ENCODE measurements at regions not wholly inside any gene's neighbourhood (a gene's known extent, or its start where the extent isn't known, plus 50 kb on each side); places are given as distances from the start of the nearest gene placed in this dataset.

DNA sequence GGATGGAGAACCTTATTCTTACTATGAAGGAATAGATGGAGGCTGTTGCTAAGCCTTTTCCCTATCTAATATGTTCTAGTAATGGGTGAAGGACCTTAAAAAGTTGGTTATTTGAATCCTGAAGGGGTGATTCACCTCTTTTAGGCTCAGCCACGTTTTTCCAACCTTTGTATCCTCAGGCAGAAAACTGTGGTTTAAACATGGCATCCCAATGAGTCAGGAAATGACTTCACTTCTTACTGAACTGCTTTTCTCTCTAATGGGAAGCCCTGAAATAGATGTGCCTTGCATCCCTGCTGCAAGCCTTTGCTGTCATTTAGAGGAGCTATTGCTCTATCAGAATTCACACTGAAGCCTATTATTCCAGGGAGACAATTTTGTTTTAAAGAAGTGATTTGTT lies 191.0 kb upstream of the ARX start:
- no peaks in the 10 kb centered on the region for H3K36me3 ChIP-seq (ENCODE audit: control insufficient read depth in 4 of 4, insufficient read depth in 4 of 4, low read length in 4 of 4)
- no peak overlapping the region for H3K9ac ChIP-seq (ENCODE audit: insufficient read depth in 1 of 2, low read length in 2 of 2)
- peaks cover 0 to 5% (median 0%) of the 10 kb centered on the region in 3 donors for H3K27me3 ChIP-seq (ENCODE audit: control insufficient read depth in 3 of 3, insufficient read depth in 3 of 3, low read length in 2 of 3)
- no peak overlapping the region for H3K27ac ChIP-seq (ENCODE audit: low read depth in 1 of 2, low read length in 1 of 2)
- DNase-seq: no peak
- 10 to 31% methylated on average over 1 of the region's 1 CpG for WGBS, 2 donors
- TF ChIP-seq, protein P1, sequence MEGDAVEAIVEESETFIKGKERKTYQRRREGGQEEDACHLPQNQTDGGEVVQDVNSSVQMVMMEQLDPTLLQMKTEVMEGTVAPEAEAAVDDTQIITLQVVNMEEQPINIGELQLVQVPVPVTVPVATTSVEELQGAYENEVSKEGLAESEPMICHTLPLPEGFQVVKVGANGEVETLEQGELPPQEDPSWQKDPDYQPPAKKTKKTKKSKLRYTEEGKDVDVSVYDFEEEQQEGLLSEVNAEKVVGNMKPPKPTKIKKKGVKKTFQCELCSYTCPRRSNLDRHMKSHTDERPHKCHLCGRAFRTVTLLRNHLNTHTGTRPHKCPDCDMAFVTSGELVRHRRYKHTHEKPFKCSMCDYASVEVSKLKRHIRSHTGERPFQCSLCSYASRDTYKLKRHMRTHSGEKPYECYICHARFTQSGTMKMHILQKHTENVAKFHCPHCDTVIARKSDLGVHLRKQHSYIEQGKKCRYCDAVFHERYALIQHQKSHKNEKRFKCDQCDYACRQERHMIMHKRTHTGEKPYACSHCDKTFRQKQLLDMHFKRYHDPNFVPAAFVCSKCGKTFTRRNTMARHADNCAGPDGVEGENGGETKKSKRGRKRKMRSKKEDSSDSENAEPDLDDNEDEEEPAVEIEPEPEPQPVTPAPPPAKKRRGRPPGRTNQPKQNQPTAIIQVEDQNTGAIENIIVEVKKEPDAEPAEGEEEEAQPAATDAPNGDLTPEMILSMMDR (IDR thresholded peaks at IDR 0.05; ENCODE audit: control extremely low read depth, extremely low read depth): no peak
- no peak overlapping the region for H3K4me3 ChIP-seq
- H3K4me1 ChIP-seq (ENCODE audit: control insufficient read depth in 5 of 5, insufficient read depth in 5 of 5, low read length in 5 of 5): no peaks in the 10 kb centered on the region
- ATAC-seq (ENCODE audit: insufficient read depth, low FRiP score): no peak
- peaks cover 0 to 2% (median 0%) of the 10 kb centered on the region in 4 donors for H3K9me3 ChIP-seq (ENCODE audit: control insufficient read depth in 4 of 4, insufficient read depth in 3 of 4, low read length in 3 of 4)

DNA sequence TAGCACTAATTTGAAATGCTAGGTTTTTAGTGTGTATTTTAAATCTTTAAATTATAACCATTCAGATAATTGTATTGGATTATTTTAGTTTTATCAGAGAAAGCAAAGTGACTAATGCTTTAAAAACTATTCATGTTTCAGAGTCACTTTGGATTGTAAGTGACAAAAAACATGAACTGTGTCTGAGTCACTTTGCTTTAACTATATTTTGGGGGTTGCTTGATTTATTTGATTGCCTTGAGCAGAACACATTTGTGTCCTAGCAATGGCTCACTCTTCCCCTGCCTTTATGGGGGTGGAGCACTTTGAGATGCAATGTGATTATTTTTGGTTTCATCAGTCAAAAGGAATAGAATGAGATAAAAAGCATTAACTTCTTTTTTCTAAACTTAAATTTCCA lies 188.4 kb upstream of the ARX start:
- H3K27ac ChIP-seq (ENCODE audit: low read depth in 1 of 2, low read length in 1 of 2): no peak overlapping the region
- TF ChIP-seq, protein P1 (IDR thresholded peaks at IDR 0.05; ENCODE audit: control extremely low read depth, extremely low read depth): no peak
- no peak overlapping the region for H3K4me3 ChIP-seq
- no peaks in the 10 kb centered on the region for H3K36me3 ChIP-seq (ENCODE audit: control insufficient read depth in 4 of 4, insufficient read depth in 4 of 4, low read length in 4 of 4)
- peaks cover 0 to 8% (median 0%) of the 10 kb centered on the region in 3 donors for H3K27me3 ChIP-seq (ENCODE audit: control insufficient read depth in 3 of 3, insufficient read depth in 3 of 3, low read length in 2 of 3)
- H3K9ac ChIP-seq (ENCODE audit: insufficient read depth in 1 of 2, low read length in 2 of 2): no peak overlapping the region
- H3K9me3 ChIP-seq (ENCODE audit: control insufficient read depth in 4 of 4, insufficient read depth in 3 of 4, low read length in 3 of 4): no peaks in the 10 kb centered on the region
- no peaks in the 10 kb centered on the region for H3K4me1 ChIP-seq (ENCODE audit: control insufficient read depth in 5 of 5, insufficient read depth in 5 of 5, low read length in 5 of 5)
- DNase-seq (no peak), ATAC-seq (ENCODE audit: insufficient read depth, low FRiP score) (no peak)

DNA sequence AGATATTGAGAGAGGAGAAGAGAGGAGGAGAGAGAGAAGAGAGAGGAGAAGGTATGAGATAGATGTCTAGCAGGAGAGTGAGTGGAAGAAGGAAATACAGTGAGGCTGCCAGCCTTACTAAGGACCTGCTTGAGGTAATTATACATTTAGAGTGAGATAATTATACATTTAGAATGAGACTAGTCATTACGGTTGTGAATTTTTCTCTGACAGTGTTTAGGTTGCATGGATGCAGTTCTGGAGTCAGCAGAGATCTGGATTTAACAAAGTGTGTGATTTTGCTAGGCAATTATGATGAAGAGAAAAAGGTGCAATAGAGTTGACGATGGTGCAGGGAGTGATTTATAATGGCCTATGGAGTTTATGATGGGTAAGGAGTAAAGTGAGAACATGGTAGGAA lies 187.1 kb upstream of the ARX start:
- peaks cover 0 to 3% (median 0%) of the 10 kb centered on the region in 4 donors for H3K9me3 ChIP-seq (ENCODE audit: control insufficient read depth in 4 of 4, insufficient read depth in 3 of 4, low read length in 3 of 4)
- no peak overlapping the region for H3K4me3 ChIP-seq
- no peak for DNase-seq
- H3K27ac ChIP-seq (ENCODE audit: low read depth in 1 of 2, low read length in 1 of 2): no peak overlapping the region
- WGBS, 2 donors: 74 to 83% methylated on average over 2 of the region's 2 CpGs
- TF ChIP-seq, protein P1 (IDR thresholded peaks at IDR 0.05; ENCODE audit: control extremely low read depth, extremely low read depth): no peak
- no peaks in the 10 kb centered on the region for H3K4me1 ChIP-seq (ENCODE audit: control insufficient read depth in 5 of 5, insufficient read depth in 5 of 5, low read length in 5 of 5)
- peaks cover 0 to 8% (median 0%) of the 10 kb centered on the region in 3 donors for H3K27me3 ChIP-seq (ENCODE audit: control insufficient read depth in 3 of 3, insufficient read depth in 3 of 3, low read length in 2 of 3)
- ATAC-seq (ENCODE audit: insufficient read depth, low FRiP score): no peak
- no peaks in the 10 kb centered on the region for H3K36me3 ChIP-seq (ENCODE audit: control insufficient read depth in 4 of 4, insufficient read depth in 4 of 4, low read length in 4 of 4)
- no peak overlapping the region for H3K9ac ChIP-seq (ENCODE audit: insufficient read depth in 1 of 2, low read length in 2 of 2)

DNA sequence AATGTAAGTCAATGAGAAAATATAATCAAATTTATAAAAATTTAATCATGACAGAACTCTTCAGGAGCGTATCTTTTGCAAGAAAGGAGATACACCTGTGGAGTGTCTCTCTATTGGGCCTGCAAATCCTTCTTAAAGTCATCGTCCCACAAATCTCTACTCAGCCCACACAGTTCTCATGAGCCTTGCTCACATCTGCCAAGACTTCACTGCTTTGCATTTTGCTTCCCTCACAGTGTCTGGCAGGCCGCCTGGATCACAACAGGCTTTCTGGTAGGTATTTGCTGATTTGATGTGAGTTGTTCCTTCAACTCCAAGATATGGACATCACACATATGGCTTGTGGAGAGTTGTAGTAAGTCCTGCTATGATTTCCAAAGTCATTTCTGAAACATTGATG lies 183.1 kb upstream of the ARX start:
- Histone ChIP-seq H3K27me3 (ENCODE audit: control insufficient read depth in 3 of 3, insufficient read depth in 3 of 3, low read length in 2 of 3) (peaks cover 0 to 4% (median 3%) of the 10 kb centered on the region in 3 donors), H3K9ac (ENCODE audit: insufficient read depth in 1 of 2, low read length in 2 of 2) (no peak overlapping the region), H3K36me3 (ENCODE audit: control insufficient read depth in 4 of 4, insufficient read depth in 4 of 4, low read length in 4 of 4) (no peaks in the 10 kb centered on the region), H3K4me1 (ENCODE audit: control insufficient read depth in 5 of 5, insufficient read depth in 5 of 5, low read length in 5 of 5) (no peaks in the 10 kb centered on the region), H3K9me3 (ENCODE audit: control insufficient read depth in 4 of 4, insufficient read depth in 3 of 4, low read length in 3 of 4) (peaks cover 0 to 7% (median 0%) of the 10 kb centered on the region in 4 donors), H3K27ac (ENCODE audit: low read depth in 1 of 2, low read length in 1 of 2) (no peak overlapping the region), H3K4me3 (no peak overlapping the region)
- DNase-seq (no peak), ATAC-seq (ENCODE audit: insufficient read depth, low FRiP score) (no peak)
- WGBS, 2 donors: 65 to 88% methylated on average over 3 of the region's 3 CpGs
- TF ChIP-seq, protein P1 (IDR thresholded peaks at IDR 0.05; ENCODE audit: control extremely low read depth, extremely low read depth): no peak

Measured in lung (tissue), 11 donors.